Activated B cell treated with CpG ODN at 0.5 μM for 24 hours (primary cell): ENCODE measurements at regions not wholly inside any gene's neighbourhood (a gene's known extent, or its start where the extent isn't known, plus 50 kb on each side); places are given as distances from the start of the nearest gene placed in this dataset.
"Not testable (repeated sequence)": the region's sequence is repeated elsewhere in the genome, so short reads cannot be mapped to it uniquely, and the experiment has no call there.

Experiments
- ATAC-seq: fragments of 200-7000 bp; cut with Tn5 transposase; one replicate; pipeline ENCODE4 v1.10.0; 2021; ENCODE audit warnings: low read depth, mild to moderate bottlenecking, moderate library complexity
- CTCF ChIA-PET: fragments of 350-600 bp; sonication (Branson Sonifier 250); formaldehyde crosslinking; loops from one replicate; lab custom pipeline; 2021; ENCODE audit warnings: antibody characterized with exemption; lab: Charles Lee
- POLR2A ChIA-PET: fragments of 350-600 bp; sonication (Branson Sonifier 250); formaldehyde crosslinking; loops from one replicate; lab custom pipeline; 2021; ENCODE audit warnings: antibody characterized with exemption; lab: Charles Lee
- DNase-seq: peaks from one replicate; pipeline ENCODE4 v3.0.0; 2022
- H3K27ac Mint-ChIP-seq: one replicate; pipeline ENCODE4 v1.8.0; 2020; ENCODE audit warnings: mixed read lengths
- H3K27me3 Mint-ChIP-seq: one replicate; pipeline ENCODE4 v1.8.0; 2021; ENCODE audit warnings: mixed read lengths
- H3K36me3 Mint-ChIP-seq: one replicate; pipeline ENCODE4 v1.8.0; 2021; ENCODE audit warnings: low read depth, mixed read lengths
- H3K4me1 Mint-ChIP-seq: one replicate; pipeline ENCODE4 v1.8.0; 2021; ENCODE audit warnings: mixed read lengths
- H3K4me3 Mint-ChIP-seq: one replicate; pipeline ENCODE4 v1.8.0; 2020; ENCODE audit warnings: mild to moderate bottlenecking, mixed read lengths
- H3K9me3 Mint-ChIP-seq: one replicate; pipeline ENCODE4 v1.8.0; 2020; ENCODE audit warnings: mixed read lengths
- CTCF ChIP-seq: fragments of 200-600 bp; IDR thresholded peaks from one replicate; pipeline ENCODE4 v1.8.0; 2022; ENCODE audit warnings: antibody characterized with exemption, mild to moderate bottlenecking
- intact Hi-C: fragments of 100-400 bp; cut with micrococcal nuclease; formaldehyde crosslinking; loops from one replicate; pipeline ENCODE4 v1.15.1; 2024

DNA sequence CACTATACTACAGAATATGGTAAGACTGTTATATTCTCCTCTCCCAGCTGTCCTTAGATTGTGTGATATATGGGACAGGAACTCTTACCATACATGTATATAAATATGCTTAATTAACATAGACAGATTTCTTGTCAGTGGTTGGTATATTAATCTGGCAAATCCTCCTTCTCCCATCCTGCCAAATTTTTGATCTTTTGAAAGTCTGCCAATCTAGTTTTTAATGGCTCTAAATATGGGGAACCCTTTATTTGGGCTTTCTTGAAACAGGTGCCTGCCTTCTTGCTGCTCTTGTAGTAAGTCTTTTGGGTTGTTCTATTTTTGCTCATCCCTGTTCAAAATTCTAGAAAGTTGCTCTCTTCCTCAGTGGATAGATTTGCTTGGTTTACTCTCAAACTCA lies 63.5 kb downstream of the SPATA31D1 start:
- ATAC-seq (no peak), DNase-seq (no peak)
- CTCF ChIA-PET: no interaction called here
- Mint-ChIP-seq H3K4me3 (no peak overlapping the region), H3K27ac (no peak overlapping the region), H3K4me1 (no peaks in the 10 kb centered on the region), H3K27me3 (no peaks in the 10 kb centered on the region), H3K9me3 (no peaks in the 10 kb centered on the region), H3K36me3 (no peaks in the 10 kb centered on the region)
- TF ChIP-seq CTCF: no peak
- intact Hi-C loops: no loop called here
- POLR2A ChIA-PET: no interaction called here

DNA sequence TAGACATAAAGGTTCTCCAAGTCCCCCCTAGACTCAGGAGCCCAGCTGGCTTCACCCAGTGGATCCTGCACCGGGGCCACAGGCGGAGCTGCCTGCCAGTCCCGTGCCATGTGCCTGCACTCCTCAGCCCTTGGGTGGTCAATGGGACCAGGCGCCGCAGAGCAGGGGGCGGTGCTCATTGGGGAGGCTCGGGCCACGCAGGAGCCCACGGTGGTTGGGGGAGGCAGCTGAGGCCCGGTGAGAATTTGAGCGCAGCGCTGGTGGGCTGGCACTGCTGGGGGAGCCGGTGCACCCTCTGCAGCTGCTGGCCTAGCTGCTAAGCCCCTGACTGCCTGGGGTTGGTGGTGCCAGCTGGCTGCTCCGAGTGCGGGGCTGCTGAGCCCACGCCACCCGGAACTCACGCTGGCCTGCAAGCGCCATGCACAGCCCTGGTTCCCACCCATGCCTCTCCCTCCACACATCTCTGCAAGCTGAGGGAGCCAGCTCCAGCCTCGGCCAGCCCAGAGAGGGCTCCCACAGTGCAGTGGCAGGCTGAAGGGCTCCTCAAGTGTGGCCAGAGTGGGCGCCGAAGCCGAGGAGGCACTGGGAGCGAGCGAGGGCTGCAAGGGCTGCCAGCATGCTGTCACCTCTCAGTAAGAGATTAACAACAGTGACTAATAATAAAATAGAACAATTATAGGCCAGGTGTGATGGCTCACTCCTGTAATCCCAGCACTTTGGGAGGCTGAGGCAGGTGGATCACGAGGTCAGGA lies 65.9 kb downstream of the SPATA31D1 start:
- no peaks in the 10 kb centered on the region for H3K27me3 Mint-ChIP-seq
- H3K4me1 Mint-ChIP-seq: peaks cover 12% of the 10 kb centered on the region
- intact Hi-C loops: no loop called here
- ATAC-seq: no peak
- H3K27ac Mint-ChIP-seq: no peak overlapping the region
- H3K9me3 Mint-ChIP-seq: no peaks in the 10 kb centered on the region
- H3K36me3 Mint-ChIP-seq: no peaks in the 10 kb centered on the region
- ChIA-PET POLR2A (no interaction called here), CTCF (no interaction called here)
- DNase-seq: no peak
- no peak overlapping the region for H3K4me3 Mint-ChIP-seq
- TF ChIP-seq CTCF: no peak

DNA sequence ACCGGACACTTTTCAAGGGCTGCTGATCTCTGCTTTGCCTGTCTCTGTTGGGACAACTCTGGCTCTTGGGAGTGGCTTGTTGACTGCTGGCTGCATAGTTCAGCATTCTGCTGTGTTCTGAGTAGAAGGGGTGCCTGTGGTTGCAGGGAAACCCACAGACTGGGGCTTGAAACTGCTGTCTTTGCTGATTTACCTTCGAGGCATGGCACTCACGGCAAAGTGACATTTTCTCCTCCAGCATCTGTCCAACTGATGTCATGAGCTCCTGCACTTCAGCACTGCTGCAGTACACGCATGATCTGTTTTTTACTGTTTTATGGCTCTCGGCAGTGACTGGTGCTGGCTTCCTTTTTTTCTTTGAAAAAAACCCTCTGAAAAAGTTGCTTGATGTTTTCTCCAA lies 69.2 kb downstream of the SPATA31D1 start:
- no peak for DNase-seq
- H3K4me3 Mint-ChIP-seq: no peak overlapping the region
- POLR2A ChIA-PET: interaction anchor here (0.6 kb wide), 1 partner anchor 65 kb away, joined by 9 read pairs; no protein-coding TSS in a partner anchor
- intact Hi-C loops: no loop called here
- H3K9me3 Mint-ChIP-seq: no peaks in the 10 kb centered on the region
- no peaks in the 10 kb centered on the region for H3K36me3 Mint-ChIP-seq
- H3K4me1 Mint-ChIP-seq: peaks cover 14% of the 10 kb centered on the region
- no peak for ATAC-seq
- no peaks in the 10 kb centered on the region for H3K27me3 Mint-ChIP-seq
- H3K27ac Mint-ChIP-seq: peak overlapping the region; percentile 37
- TF ChIP-seq CTCF: no peak
- CTCF ChIA-PET: no interaction called here

GRCh38 chr9:82061801-82062200 lies 73.2 kb downstream of the SPATA31D1 start:
- H3K27me3 Mint-ChIP-seq, H3K4me3 Mint-ChIP-seq, intact Hi-C loops, POLR2A ChIA-PET, H3K36me3 Mint-ChIP-seq, H3K27ac Mint-ChIP-seq, ATAC-seq, DNase-seq, H3K9me3 Mint-ChIP-seq, CTCF ChIA-PET: not testable (repeated sequence)
- H3K4me1 Mint-ChIP-seq: peaks cover 14% of the 10 kb centered on the region

- no peak for DNase-seq
- Mint-ChIP-seq H3K9me3 (no peaks in the 10 kb centered on the region), H3K27ac (no peak overlapping the region), H3K36me3 (no peaks in the 10 kb centered on the region), H3K4me3 (no peak overlapping the region), H3K27me3 (no peaks in the 10 kb centered on the region), H3K4me1 (peaks cover 14% of the 10 kb centered on the region)
- TF ChIP-seq CTCF: no peak
- POLR2A ChIA-PET: interaction anchor here (0.7 kb wide), 1 partner anchor 58 kb away, joined by 5 read pairs; no protein-coding TSS in a partner anchor
- CTCF ChIA-PET: no interaction called here
- ATAC-seq: no peak
- intact Hi-C loops: no loop called here
Observed at GRCh38 chr9:82062245-82062644, 73.7 kb downstream of the SPATA31D1 start.
